NCI-H226 (cell line): ENCODE measurements at regions not wholly inside any gene's neighbourhood (a gene's known extent, or its start where the extent isn't known, plus 50 kb on each side); places are given as distances from the start of the nearest gene placed in this dataset.

Experiments used
- DNase-seq: peaks from one replicate; pipeline ENCODE4 v3.0.0-alpha.2; 2015

GRCh38 chr13:108533842-108534241, 95.6 kb upstream of the MYO16 start:
- DNase-seq, result no peak

GRCh38 chr13:108534728-108535127, 94.7 kb upstream of the MYO16 start:
- no peak for DNase-seq

- DNase-seq, result no peak
These were observed 79.5 kb upstream of the MYO16 start for GRCh38 chr13:108549934-108550333.

- DNase-seq, result peak; percentile 50
These were observed 77.7 kb upstream of the MYO16 start for GRCh38 chr13:108551674-108552073.

- DNase-seq, result no peak
These were observed 70.9 kb upstream of the MYO16 start for GRCh38 chr13:108558489-108558888.

GRCh38 chr13:108560093-108560492, 69.3 kb upstream of the MYO16 start:
- DNase-seq, result no peak

- DNase-seq, result no peak
These were observed 68.3 kb upstream of the MYO16 start for GRCh38 chr13:108561149-108561548.

GRCh38 chr13:108566413-108567170, 62.8 kb upstream of the MYO16 start:
- no peak for DNase-seq

- no peak for DNase-seq
These were observed 56.6 kb upstream of the MYO16 start for GRCh38 chr13:108572782-108573211.

- no peak for DNase-seq
These were observed 56.0 kb upstream of the MYO16 start for GRCh38 chr13:108573455-108573854.

- DNase-seq, result no peak
These were observed 54.6 kb upstream of the MYO16 start for GRCh38 chr13:108574856-108575255.

GRCh38 chr13:108575430-108575829, 54.0 kb upstream of the MYO16 start:
- no peak for DNase-seq
